ENCODE measurements at regions not wholly inside any gene's neighbourhood (a gene's known extent, or its start where the extent isn't known, plus 50 kb on each side); places are given as distances from the start of the nearest gene placed in this dataset.

- Histone ChIP-seq H3K27ac (ENCODE audit: low read depth, low read length) (no peak overlapping the region), H3F3A (ENCODE audit: insufficient read depth) (no peaks in the 10 kb centered on the region), H3K79me2 (ENCODE audit: insufficient read depth, low read length) (no peaks in the 10 kb centered on the region), H3K27me3 (ENCODE audit: low read length) (no peaks in the 10 kb centered on the region), H3K9ac (ENCODE audit: low read length) (no peak overlapping the region), H3K4me3 (ENCODE audit: insufficient read depth, low read length, poor library complexity, severe bottlenecking) (no peak overlapping the region), H3K9me3 (ENCODE audit: insufficient read depth, low read length) (no peaks in the 10 kb centered on the region), H3K9me2 (replicated peaks; ENCODE audit: insufficient read depth, low read length) (no peaks in the 10 kb centered on the region), H3K36me3 (ENCODE audit: low read length) (no peaks in the 10 kb centered on the region), H2AFZ (ENCODE audit: low read depth, low read length, severe bottlenecking) (no peak overlapping the region), H4K20me1 (ENCODE audit: low read depth, low read length) (no peaks in the 10 kb centered on the region), H3K4me2 (ENCODE audit: low read depth, low read length, poor library complexity, severe bottlenecking) (no peak overlapping the region)
- TF ChIP-seq CTCF (IDR thresholded peaks at IDR 0.05; ENCODE audit: insufficient read depth, low read length, poor library complexity, severe bottlenecking) (no peak), EZH2phosphoT487 (conservative IDR thresholded peaks at IDR 0.05; ENCODE audit: low read length) (no peak)
These were observed 898.9 kb upstream of the EPHA5 start for GRCh38 chr4:66569228-66569627.

- H3K79me2 ChIP-seq (ENCODE audit: insufficient read depth, low read length) = no peaks in the 10 kb centered on the region
These were observed 898.1 kb upstream of the EPHA5 start for GRCh38 chr4:66568431-66568830.

GRCh38 chr4:66568001-66568400, 897.7 kb upstream of the EPHA5 start:
- no peaks in the 10 kb centered on the region for H3K27me3 ChIP-seq (ENCODE audit: low read length)
- no peak for TF ChIP-seq EZH2phosphoT487 (conservative IDR thresholded peaks at IDR 0.05; ENCODE audit: low read length)
- TF ChIP-seq CTCF (IDR thresholded peaks at IDR 0.05; ENCODE audit: insufficient read depth, low read length, poor library complexity, severe bottlenecking) = no peak
- no peaks in the 10 kb centered on the region for H3F3A ChIP-seq (ENCODE audit: insufficient read depth)
- no peak overlapping the region for H2AFZ ChIP-seq (ENCODE audit: low read depth, low read length, severe bottlenecking)
- H3K4me2 ChIP-seq (ENCODE audit: low read depth, low read length, poor library complexity, severe bottlenecking) = no peak overlapping the region
- no peak overlapping the region for H3K27ac ChIP-seq (ENCODE audit: low read depth, low read length)
- H3K9me3 ChIP-seq (ENCODE audit: insufficient read depth, low read length) = no peaks in the 10 kb centered on the region
- no peaks in the 10 kb centered on the region for H3K36me3 ChIP-seq (ENCODE audit: low read length)
- H3K4me3 ChIP-seq (ENCODE audit: insufficient read depth, low read length, poor library complexity, severe bottlenecking) = no peak overlapping the region
- no peaks in the 10 kb centered on the region for H3K79me2 ChIP-seq (ENCODE audit: insufficient read depth, low read length)
- no peak overlapping the region for H3K9ac ChIP-seq (ENCODE audit: low read length)
- H3K9me2 ChIP-seq (replicated peaks; ENCODE audit: insufficient read depth, low read length) = no peaks in the 10 kb centered on the region
- no peaks in the 10 kb centered on the region for H4K20me1 ChIP-seq (ENCODE audit: low read depth, low read length)

More at GRCh38 chr4:66568431-66568830, 898.1 kb upstream of the EPHA5 start:
- no peaks in the 10 kb centered on the region for H3F3A ChIP-seq (ENCODE audit: insufficient read depth)
- TF ChIP-seq EZH2phosphoT487 (conservative IDR thresholded peaks at IDR 0.05; ENCODE audit: low read length) = no peak
- TF ChIP-seq CTCF (IDR thresholded peaks at IDR 0.05; ENCODE audit: insufficient read depth, low read length, poor library complexity, severe bottlenecking) = no peak
- no peak overlapping the region for H3K4me3 ChIP-seq (ENCODE audit: insufficient read depth, low read length, poor library complexity, severe bottlenecking)
- no peak overlapping the region for H3K9ac ChIP-seq (ENCODE audit: low read length)
- no peaks in the 10 kb centered on the region for H4K20me1 ChIP-seq (ENCODE audit: low read depth, low read length)
- no peak overlapping the region for H3K4me2 ChIP-seq (ENCODE audit: low read depth, low read length, poor library complexity, severe bottlenecking)
- H3K27ac ChIP-seq (ENCODE audit: low read depth, low read length) = no peak overlapping the region
- no peaks in the 10 kb centered on the region for H3K27me3 ChIP-seq (ENCODE audit: low read length)
- H3K36me3 ChIP-seq (ENCODE audit: low read length) = no peaks in the 10 kb centered on the region
- no peaks in the 10 kb centered on the region for H3K9me2 ChIP-seq (replicated peaks; ENCODE audit: insufficient read depth, low read length)
- H3K9me3 ChIP-seq (ENCODE audit: insufficient read depth, low read length) = no peaks in the 10 kb centered on the region
- no peak overlapping the region for H2AFZ ChIP-seq (ENCODE audit: low read depth, low read length, severe bottlenecking)

All from SU-DHL-6 (cell line).